ENCODE measurements at regions not wholly inside any gene's neighbourhood (a gene's known extent, or its start where the extent isn't known, plus 50 kb on each side); places are given as distances from the start of the nearest gene placed in this dataset.

GRCh38 chr6:167394820-167395219, 69.9 kb downstream of the TTLL2 start:
- CTCF ChIA-PET = no interaction called here
- H3K27me3 ChIP-seq (replicated peaks; ENCODE audit: insufficient read depth, low read depth, low read length, poor library complexity) = no peaks in the 10 kb centered on the region
- TF ChIP-seq EZH2 (IDR thresholded peaks at IDR 0.05; ENCODE audit: borderline replicate concordance, low read depth, low read length, poor library complexity, severe bottlenecking) = no peak
- TF ChIP-seq CTCF (conservative IDR thresholded peaks at IDR 0.05; ENCODE audit: low read depth, low read length) = no peak
- H3K9me3 ChIP-seq (ENCODE audit: low read depth, low read length, poor library complexity, severe bottlenecking) = no peaks in the 10 kb centered on the region
- intact Hi-C loops (cut with micrococcal nuclease; ENCODE audit: unreplicated experiment) = loop anchor here (10.0 kb wide), 1 partner anchor 500 kb away; no protein-coding TSS in a partner anchor
- no peak overlapping the region for H3K27ac ChIP-seq (ENCODE audit: low read depth, low read length, poor library complexity, severe bottlenecking)
- POLR2A ChIA-PET (ENCODE audit: low non-redundant PET) = no interaction called here
- no peaks in the 10 kb centered on the region for H3K4me1 ChIP-seq (ENCODE audit: insufficient read depth, low read length, poor library complexity, severe bottlenecking)
- no TSS peak for BruUV-seq (replicated peaks)
- DNase-seq (ENCODE audit: low spot score) = no peak
- H3K36me3 ChIP-seq (ENCODE audit: insufficient read depth, low read length, poor library complexity, severe bottlenecking) = no peaks in the 10 kb centered on the region
- H3K4me3 ChIP-seq (ENCODE audit: low read depth, low read length, poor library complexity, severe bottlenecking) = no peak overlapping the region

GRCh38 chr6:167396068-167396658, 71.3 kb downstream of the TTLL2 start:
- POLR2A ChIA-PET (ENCODE audit: low non-redundant PET) = no interaction called here
- DNase-seq (ENCODE audit: low spot score) = no peak
- no peaks in the 10 kb centered on the region for H3K9me3 ChIP-seq (ENCODE audit: low read depth, low read length, poor library complexity, severe bottlenecking)
- intact Hi-C loops (cut with micrococcal nuclease; ENCODE audit: unreplicated experiment) = loop anchor here (10.0 kb wide), 1 partner anchor 499 kb away; no protein-coding TSS in a partner anchor
- H3K27me3 ChIP-seq (replicated peaks; ENCODE audit: insufficient read depth, low read depth, low read length, poor library complexity) = no peaks in the 10 kb centered on the region
- CTCF ChIA-PET = no interaction called here
- H3K27ac ChIP-seq (ENCODE audit: low read depth, low read length, poor library complexity, severe bottlenecking) = no peak overlapping the region
- no peaks in the 10 kb centered on the region for H3K36me3 ChIP-seq (ENCODE audit: insufficient read depth, low read length, poor library complexity, severe bottlenecking)
- TF ChIP-seq CTCF (conservative IDR thresholded peaks at IDR 0.05; ENCODE audit: low read depth, low read length) (no peak), EZH2 (IDR thresholded peaks at IDR 0.05; ENCODE audit: borderline replicate concordance, low read depth, low read length, poor library complexity, severe bottlenecking) (no peak)
- BruUV-seq (replicated peaks) = no TSS peak
- H3K4me3 ChIP-seq (ENCODE audit: low read depth, low read length, poor library complexity, severe bottlenecking) = no peak overlapping the region
- no peaks in the 10 kb centered on the region for H3K4me1 ChIP-seq (ENCODE audit: insufficient read depth, low read length, poor library complexity, severe bottlenecking)

- Histone ChIP-seq H3K27ac (ENCODE audit: low read depth, low read length, poor library complexity, severe bottlenecking) (no peak overlapping the region), H3K36me3 (ENCODE audit: insufficient read depth, low read length, poor library complexity, severe bottlenecking) (no peaks in the 10 kb centered on the region), H3K27me3 (replicated peaks; ENCODE audit: insufficient read depth, low read depth, low read length, poor library complexity) (no peaks in the 10 kb centered on the region), H3K9me3 (ENCODE audit: low read depth, low read length, poor library complexity, severe bottlenecking) (no peaks in the 10 kb centered on the region), H3K4me3 (ENCODE audit: low read depth, low read length, poor library complexity, severe bottlenecking) (no peak overlapping the region), H3K4me1 (ENCODE audit: insufficient read depth, low read length, poor library complexity, severe bottlenecking) (no peaks in the 10 kb centered on the region)
- no TSS peak for BruUV-seq (replicated peaks)
- CTCF ChIA-PET = no interaction called here
- no peak for DNase-seq (ENCODE audit: low spot score)
- intact Hi-C loops (cut with micrococcal nuclease; ENCODE audit: unreplicated experiment) = loop anchor here (10.0 kb wide), 1 partner anchor 498 kb away; no protein-coding TSS in a partner anchor
- TF ChIP-seq EZH2 (IDR thresholded peaks at IDR 0.05; ENCODE audit: borderline replicate concordance, low read depth, low read length, poor library complexity, severe bottlenecking) (no peak), CTCF (conservative IDR thresholded peaks at IDR 0.05; ENCODE audit: low read depth, low read length) (no peak)
- POLR2A ChIA-PET (ENCODE audit: low non-redundant PET) = no interaction called here
Observed at GRCh38 chr6:167396659-167397490, 72.0 kb downstream of the TTLL2 start.

Measured in A673 (cell line).